DMS53 (cell line): ENCODE measurements at regions not wholly inside any gene's neighbourhood (a gene's known extent, or its start where the extent isn't known, plus 50 kb on each side); places are given as distances from the start of the nearest gene placed in this dataset.

ENCODE experiments used
- DNase-seq: peaks from one replicate; lab custom pipeline; 2025; lab: John Stamatoyannopoulos, UW

DNA sequence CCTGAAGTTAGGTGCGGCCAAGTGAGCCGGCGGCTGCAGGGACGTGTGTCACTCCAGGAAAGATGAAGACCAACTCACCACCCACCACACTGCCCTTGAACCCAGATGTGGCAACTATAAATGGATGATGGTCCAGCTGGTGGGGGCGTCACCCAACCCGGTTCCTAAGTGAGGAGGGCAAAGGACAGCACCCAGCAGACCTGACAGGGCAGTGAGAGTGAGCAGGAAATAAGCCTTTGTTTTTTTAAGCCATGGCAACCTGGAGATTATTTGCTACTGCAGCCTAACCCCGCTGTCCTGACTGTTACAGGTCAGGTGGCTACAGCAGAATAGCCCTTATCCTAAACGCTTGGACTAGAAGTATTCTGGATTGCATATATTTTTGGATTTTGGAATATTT is 228.9 kb downstream of the CTTN start:
- DNase-seq = peak; percentile 67

DNA sequence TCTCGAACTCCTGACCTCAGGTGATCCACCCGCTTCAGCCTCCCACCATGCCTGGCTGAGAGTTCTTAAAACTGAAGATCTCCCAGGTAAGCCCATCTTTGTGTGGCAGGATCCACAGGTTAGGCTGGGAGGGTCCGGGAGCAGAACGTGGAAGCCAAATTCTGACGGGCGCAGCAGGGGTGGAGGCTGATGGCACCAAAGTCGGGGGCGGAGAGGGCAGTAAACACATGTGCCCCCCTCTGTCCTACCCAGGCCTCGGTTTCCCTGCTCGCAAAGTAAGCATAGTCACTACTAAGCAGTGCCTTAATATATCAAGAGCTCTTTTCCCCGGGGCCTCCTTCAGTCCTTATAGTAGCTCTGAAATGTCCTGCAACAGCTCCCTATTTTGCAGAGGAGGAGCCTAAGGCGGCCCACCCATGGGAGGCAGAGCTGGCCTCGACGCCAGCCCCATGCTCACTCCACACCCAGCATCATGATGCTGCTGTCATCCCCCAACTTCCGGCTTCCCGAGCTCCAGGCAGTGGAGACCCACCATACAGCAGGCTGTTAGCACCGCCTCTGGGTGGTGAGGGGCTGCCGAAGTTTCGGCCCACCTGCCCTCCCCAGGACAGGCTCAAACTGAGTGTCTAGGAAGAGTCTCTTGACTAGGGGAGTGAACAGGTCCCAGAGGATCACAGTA is 230.0 kb downstream of the CTTN start:
- DNase-seq = no peak

DNA sequence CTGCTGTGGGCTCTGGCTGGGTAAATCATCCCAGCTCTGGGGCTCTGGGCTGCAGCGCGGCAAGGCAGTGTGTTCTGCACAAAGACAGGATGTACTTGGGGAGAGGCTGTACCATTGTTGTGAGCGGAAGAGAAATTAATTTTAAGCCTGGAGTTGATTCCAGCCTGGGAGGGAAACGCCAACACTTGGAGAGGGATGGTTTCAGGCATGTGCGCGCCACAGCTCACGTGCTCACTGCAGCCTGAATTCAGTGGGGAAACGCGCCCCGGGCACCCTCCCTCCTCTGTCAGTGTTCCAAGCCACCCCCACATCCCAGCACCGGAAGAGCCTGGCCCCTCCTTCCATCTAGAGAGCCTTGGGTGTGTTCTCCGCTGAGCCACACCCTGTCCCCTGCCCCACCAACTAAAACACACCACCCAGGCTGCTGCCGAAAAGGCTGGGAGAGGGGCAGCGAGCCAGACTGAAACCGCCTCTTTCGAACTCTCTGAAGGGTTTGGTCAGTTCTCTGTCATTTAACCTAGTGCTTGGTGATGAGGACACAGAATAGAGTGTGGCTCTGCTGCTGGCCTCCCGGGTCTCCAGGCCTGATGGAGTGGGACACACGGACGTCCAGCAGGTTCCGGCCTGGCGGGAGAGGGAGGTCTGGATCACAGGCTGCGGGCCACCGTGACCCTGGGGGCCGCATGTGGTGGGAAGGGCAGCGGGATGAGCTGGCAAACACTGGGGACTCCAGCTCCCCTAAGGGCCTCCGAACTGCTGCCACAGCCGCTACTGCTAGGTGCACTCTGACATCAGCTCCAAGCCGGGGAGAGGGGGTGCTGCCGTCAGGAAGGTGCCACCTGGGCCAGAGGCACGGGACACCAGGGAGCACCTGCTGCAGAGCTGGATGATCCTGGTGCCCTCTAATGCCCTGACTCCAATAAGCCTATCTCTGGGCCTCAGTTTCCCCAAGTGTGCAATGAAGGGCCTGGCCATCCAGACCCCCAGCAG is 230.8 kb downstream of the CTTN start:
- DNase-seq = no peak

DNA sequence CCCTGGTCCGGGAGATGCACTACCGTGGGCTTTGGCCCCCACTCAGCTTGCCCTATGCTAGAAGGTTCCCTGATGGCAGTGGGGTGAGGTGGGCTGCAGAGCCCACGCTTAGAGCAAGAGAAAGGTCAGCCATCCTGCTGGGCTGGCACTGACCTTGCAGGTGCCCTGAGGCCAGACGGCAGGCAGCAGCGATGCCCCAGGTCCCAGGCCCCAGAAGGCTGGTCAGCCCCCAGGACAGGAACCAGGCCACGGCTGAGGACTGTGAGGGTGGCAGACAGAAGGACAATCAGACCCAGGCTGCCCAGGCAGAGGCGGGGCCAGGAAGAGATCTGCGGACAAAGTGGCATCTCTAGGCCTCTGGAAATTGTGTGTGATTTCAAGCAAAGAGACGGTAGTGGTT is 231.7 kb downstream of the CTTN start:
- DNase-seq = no peak

DNA sequence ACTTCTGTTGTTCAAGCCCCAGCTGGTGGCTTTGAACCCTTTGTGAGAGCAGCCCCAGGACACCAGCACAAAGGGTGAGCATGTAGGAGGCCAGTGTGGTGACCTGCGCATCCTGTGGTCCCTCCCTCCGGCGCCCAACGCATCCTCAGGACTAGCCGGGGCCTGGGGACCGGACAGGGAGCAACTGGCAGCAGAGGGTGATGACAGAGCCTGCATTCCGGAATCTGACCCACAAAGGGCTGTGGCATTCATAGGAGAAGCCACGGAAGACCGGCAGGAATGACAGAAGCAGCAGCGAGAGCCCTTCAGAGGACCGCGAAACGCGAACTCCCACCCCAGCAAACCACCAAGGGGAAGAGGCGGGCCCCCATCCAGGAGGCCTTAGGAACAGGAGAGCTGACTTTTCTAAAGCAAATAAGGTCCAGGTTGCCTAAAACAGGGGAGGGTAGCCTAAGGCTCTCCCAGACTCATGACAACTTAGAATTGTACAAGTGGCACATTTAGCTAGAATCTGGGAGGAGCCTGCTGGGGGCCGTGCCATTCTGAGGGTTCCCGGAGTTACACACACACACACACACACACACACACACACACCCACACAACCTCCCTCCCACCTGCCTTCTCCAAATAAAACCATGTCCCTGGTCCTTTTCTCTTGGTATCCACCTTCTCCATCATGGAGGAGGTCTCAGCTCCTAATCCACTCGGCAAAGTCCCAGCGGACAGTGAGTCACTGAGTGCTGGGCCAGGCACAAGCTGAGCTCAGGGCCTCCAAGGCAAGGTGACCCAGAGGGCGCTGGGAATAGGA is 232.7 kb downstream of the CTTN start:
- no peak for DNase-seq

DNA sequence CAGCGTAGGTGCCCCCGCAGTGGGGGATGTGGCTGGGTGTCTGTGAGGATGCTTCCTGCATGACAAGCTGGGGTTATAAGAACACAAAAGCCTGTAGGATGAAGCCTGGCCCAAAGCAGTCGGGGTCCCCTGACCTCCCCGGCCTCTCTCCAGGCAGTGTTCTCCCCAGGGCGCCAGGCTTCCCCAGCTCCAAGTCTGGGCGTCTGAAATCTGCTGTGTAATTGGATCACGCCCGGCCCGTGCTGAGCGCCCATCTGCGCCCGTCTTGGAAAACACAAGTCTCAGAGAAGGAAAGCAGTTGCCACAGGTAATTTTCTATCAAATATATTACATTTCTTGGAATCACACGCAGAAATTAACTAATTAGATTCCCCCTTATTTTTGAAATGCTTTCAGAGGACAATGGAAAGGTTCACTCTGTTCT is 233.3 kb downstream of the CTTN start:
- DNase-seq = no peak

DNA sequence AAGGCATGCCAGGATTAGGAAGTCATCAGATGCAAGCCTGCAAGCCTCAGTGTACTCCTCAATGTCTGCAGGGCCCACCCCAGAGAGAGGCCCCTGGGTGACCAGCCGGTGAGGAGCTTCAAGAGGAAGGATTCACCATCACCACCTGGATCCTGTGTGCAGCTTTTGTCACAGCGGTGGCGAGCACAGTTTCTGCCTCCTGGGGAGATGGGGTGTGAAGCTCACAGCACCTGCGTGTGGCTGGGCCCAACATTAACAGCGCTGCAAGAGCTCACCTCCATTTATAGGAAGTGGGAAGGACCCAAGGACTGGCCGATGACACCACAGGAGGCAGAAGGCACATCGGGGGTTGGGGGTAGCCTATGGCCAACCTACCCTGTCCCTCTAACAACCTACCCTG is 235.3 kb downstream of the CTTN start:
- DNase-seq = no peak

DNA sequence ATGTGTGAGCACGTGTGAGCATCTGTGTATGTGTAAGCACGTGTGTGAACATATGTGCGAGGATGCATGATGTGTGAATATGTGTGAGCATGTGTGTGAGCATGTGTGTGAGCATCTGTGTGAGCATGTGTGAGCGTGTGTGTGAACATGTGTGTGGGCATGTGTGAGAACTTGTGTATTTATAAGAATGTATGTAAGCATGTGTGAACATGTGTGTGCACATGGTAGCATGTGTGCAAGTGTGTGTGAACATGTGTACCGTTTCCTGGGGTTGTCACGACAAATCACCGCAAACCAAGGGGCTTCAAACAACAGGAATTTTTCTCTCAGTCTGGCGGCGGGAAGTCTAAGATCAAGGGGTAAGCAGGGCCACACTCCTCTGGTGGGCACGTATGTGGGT is 238.3 kb downstream of the CTTN start:
- no peak for DNase-seq

DNA sequence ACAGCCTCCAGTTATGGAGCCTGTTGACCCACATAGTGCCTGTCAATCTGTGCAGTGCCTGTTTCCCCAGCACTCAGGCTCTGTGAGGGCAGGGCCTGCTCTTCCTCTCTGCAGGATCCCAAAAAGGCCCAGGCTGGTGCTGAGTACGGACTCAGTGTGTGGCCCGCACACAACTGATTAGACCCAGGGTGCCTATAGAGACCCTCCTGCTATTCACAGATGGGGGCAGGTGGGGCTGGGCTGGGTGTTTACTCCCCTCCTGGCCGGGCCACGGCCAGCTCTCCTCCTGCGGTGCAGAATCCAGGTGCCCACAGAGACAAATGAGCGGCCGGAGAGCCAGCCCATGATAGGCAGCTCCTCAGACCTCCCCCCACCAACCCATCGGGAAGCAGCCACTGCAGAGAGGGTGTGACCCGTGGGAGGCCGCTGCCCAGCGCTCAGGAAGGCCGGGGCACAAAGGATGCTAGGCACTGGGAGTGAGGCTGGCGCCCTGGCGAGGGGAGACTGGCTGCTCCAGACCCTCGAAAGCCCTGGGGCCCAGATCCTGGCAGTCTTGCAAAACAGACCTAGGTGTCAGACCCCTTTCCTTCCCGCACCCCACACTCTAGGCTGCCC is 239.0 kb downstream of the CTTN start:
- DNase-seq = no peak

DNA sequence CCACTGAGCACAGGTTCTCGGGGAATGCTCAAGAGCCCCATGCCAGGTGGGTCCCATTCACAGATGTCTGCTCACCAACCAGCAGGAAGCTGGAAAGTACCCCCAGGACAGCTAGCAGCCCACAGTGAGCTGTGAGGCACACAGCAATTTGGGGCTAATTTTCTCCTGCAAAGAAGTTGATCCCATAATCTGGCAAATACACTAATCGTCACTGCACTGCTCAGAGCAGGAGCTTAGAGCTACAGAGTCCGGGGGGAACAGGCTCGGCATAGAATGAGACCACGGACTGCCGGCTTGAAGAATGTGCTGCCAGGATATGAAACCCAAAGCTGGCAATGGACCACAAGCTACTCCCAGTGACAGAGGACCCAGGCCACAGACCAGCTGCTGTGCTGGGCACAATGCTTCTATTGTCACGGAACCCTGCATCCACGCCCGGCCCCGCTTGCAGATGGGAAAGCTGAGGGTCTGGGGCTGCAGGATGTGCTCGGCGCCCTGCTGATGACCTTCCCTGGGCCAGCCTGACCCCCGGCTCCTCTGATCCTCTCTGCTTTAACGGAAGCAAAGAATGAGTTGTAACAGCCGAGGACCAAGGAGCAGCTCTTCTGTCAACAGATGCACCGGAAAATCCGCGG is 239.7 kb downstream of the CTTN start:
- no peak for DNase-seq

DNA sequence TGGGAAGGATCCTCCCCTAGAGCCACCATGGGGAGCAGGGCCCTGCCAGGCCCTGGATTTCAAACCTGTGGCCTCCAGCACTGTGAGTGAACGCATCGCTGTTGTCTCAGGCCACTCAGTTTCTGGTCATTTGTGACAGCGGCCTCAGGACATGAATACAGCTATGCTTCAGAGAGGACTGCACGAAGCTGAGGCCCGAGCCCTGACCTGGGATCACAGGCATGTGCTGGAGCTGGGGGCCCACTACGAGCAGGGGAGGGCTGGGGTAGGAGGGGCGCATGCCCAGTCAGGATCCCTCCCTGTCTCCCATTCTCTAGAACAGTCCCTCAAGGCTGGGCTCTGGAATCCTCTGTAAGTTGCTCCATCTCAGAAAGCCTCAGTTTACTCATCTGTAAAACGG is 242.1 kb downstream of the CTTN start:
- no peak for DNase-seq

DNA sequence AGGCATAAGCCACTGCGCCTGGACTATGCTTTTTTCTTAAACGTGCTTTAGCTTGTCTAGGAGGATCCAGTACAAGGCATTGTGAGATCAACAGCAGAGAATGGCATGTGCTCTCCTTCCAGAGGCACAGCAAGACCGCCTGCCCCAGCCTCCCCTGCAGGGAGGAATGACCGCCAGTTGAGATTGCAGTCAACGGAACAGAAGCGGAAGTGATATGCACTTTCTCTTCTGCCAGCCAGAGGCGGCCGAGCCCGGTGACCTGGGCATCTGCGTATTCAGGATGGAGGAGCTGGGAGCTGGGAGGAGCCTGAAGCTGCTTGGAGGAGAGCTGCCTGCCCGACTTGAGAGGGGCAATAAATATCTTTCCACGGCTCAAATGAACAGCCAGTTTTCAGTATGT is 243.0 kb downstream of the CTTN start:
- no peak for DNase-seq

DNA sequence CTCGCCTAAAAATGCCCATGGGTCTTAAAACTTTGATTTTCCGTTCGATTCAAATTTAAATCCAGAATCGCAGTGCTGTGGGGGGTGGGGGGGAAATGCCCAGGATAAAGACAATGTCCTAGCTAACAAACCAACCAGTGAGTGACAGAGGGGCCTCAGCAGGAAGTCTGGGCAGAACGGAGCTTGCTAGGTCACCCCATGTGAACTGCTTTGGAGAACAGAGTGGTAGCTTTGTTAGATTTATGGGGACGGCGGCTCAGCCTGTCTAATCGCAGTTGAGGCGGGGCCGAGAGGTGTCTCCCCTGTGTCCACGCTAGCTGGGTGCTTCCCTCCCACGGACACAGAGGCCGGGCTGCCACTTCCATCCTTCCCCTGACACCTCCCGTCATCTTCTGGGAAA is 243.9 kb downstream of the CTTN start:
- no peak for DNase-seq

DNA sequence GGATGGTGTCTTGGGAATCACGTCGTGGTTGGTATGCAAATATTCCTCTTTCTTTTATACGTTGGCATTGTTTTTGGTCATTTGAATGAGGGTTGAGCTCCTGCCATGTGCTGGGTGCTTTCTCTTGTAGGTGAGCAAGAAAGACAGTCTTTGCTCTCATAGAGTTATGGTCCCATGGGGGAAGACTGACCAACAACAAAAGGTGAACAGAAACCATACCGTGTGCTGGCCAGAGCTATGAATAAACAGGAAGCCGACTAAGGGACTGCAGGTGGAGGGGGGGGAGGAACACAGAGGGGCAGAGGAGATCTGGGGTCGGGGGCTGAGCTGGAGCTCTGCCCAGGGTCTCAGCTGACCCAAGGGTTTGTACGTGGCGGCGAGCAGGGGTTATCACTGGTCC is 245.3 kb downstream of the CTTN start:
- DNase-seq = no peak

DNA sequence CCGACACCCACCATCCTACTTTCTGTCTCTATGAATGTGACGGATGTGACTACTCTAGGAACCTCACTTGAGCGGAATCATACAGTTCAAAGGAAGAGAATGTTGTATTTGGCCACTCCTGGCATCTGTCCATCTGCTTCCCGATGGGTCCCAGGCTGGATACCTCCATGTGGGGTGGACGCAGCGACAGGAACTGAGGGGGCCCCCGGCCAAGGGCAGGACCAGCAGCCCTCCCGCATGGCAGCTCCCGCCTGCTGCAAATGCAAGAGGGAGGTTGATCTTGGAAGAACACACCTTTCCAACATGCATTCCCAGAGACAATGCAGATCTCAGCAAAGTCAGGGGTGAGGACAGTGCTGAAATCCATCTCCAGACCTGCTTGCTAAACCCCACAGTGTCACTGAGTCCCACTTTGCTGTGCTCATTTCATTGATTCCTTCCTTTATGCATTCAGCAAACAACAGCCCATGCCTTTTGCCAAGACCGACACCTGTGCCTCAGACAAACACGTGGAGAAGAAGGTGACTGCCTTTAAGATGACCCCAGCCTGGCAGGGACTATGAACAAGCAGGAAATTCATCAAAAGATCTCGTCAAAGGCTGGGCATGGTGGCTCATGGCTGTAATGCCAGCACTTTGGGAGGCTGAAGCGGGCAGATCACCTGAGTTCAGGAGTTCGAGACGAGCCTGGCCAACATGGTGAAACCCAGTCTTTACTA is 246.2 kb downstream of the CTTN start:
- no peak for DNase-seq

DNA sequence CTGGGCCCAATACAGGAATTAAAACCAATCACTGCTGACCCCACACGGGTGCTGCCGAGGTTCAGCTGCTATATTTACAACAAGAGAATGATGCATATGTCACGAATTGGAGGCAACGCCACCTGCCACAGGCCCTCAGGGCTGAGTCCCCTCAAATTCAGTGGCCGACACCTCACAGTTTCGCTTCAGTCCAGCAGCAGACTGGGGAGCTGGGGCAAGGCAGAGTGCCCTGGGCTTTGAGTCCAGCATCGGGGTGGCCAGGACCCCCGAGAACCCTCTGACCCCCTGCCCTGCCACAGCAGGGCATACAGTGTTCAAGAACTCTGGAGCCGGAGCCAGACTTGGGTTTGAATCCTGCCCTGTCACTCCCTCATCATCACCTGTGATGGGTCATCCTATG is 247.2 kb downstream of the CTTN start:
- DNase-seq = no peak

DNA sequence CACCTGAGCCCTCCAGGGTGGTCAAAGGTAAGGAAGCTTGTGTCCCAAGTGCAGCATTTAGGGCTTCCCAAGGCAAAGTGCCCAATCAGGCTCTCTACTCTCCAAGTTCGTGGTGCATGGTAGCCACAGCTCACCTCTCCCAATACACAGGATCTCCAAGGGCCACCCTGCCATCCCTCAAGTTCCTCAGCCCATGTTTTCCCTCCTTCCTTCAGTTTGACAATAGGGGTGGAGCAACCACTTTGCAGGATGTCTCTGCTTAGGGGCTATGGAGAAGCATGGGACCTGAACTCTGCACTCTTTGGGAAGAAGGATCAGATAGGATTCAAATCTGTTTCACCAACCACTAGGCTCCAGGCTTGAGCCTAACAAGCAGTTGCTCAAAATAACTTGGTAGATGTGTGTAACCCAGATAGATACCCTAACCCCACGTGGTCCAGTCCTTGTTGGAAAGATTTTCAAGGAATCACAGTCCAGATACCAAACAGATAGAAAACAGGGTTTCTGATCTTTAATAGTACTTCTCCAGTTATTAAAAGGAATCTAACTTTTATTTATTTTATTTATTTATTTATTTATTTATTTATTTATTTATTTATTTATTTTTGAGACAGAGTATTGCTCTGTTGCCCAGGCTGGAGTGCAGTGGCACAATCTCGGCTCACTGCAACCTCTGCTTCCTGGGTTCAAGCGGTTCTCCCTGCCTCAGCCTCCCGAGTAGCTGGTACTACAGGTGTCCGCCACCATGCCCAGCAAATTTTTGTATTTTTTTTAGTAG is 248.1 kb downstream of the CTTN start:
- DNase-seq = no peak

DNA sequence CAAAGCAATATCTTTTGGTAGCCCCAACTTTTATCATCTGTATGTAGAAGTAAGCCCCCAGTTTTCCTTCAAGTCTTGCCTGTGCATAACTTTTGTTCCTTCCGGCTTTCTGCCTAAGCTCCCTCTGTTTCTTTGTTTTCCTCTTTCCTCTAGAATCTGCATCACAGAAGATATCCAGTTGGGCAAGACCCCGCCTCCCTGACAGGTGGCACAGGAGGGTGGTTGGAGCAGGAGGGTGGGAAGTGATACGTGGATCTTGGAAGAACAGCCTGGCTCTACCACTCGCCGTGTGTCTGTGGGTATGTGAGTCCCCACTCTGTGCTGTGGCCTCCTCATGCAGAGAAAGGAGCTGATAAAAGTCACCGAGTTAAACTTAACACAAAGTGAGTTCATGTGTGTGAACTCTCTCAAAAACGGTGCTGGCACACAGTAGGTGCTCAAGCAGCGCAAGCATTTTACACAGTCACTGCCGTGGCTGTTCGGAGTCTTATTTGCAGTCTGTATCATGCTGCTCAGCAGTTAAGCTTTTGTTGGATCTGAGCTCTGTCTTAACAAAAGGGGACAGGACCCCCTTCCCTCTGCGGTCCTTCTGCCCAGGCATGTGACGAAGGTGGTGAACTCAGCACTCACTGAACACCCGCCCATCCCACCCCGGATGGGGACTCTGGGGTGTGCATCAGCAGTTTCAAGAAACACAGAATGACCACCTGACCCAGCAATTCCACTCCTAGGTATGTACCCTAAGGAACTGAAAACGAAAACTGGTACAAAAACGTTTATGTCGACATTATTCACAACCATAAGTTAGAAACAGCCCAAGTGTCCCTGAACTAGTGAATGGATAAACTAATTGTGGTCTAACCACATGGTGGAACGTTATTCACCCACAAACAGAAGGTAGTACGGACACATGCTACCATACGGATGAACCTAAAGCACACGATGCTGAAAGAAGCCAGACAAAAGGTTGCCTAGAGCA is 249.1 kb downstream of the CTTN start:
- DNase-seq = no peak
